Panc1 (cell line): ENCODE measurements at regions not wholly inside any gene's neighbourhood (a gene's known extent, or its start where the extent isn't known, plus 50 kb on each side); places are given as distances from the start of the nearest gene placed in this dataset.

Experiments
- ATAC-seq: fragments of 200-7000 bp; cut with Tn5 transposase; 2 replicates; pipeline ENCODE4 v1.9.1; 2020; ENCODE audit warnings: mild to moderate bottlenecking, moderate library complexity
- BruUV-seq: library from RNA; stranded (reverse); fragments of 400-500 nt; replicated peaks from 2 replicates; lab custom pipeline; 2021; lab: Mats Ljungman, UMichigan
- CTCF ChIA-PET: fragments of 300-600 bp; sonication (Branson Sonifier 250); formaldehyde crosslinking; loops from one replicate; lab custom pipeline; 2022; ENCODE audit warnings: antibody characterized with exemption; lab: Charles Lee
- POLR2A ChIA-PET: fragments of 300-600 bp; sonication (Branson Sonifier 250); formaldehyde crosslinking; loops from one replicate; lab custom pipeline; 2022; ENCODE audit warnings: antibody characterized with exemption; lab: Charles Lee
- DNase-seq: peaks from one replicate; pipeline ENCODE4 v3.0.0-alpha.2; 2010; ENCODE audit warnings: low read depth, low spot score
- H3K27ac ChIP-seq: 2 replicates; pipeline ENCODE4 v1.5.1; 2011; ENCODE audit warnings: mild to moderate bottlenecking, low read length, inconsistent platforms
- H3K27me3 ChIP-seq: fragments of 200-500 bp; sonication (Bioruptor generic); 2 replicates; pipeline ENCODE4 v1.6.0; 2014; ENCODE audit warnings: low read length, inconsistent platforms; ENCODE audit not compliant: control insufficient read depth, insufficient read depth
- H3K36me3 ChIP-seq: fragments of 200-500 bp; sonication (Bioruptor generic); 2 replicates; pipeline ENCODE4 v1.5.1; 2014; ENCODE audit warnings: inconsistent platforms, mild to moderate bottlenecking, low read length, moderate library complexity; ENCODE audit not compliant: control insufficient read depth, insufficient read depth
- H3K4me1 ChIP-seq: 2 replicates; pipeline ENCODE4 v1.5.1; 2011; ENCODE audit warnings: inconsistent platforms, mild to moderate bottlenecking, low read length, moderate library complexity; ENCODE audit not compliant: control insufficient read depth, insufficient read depth
- H3K4me3 ChIP-seq, 2 experiments: 2 replicates each; pipeline ENCODE4 v1.5.1; 2011 to 2012; ENCODE audit warnings: low read depth in 2 of 2, low read length in 2 of 2, mild to moderate bottlenecking in 2 of 2, inconsistent platforms in 1 of 2, moderate library complexity in 1 of 2
- H3K9me3 ChIP-seq: fragments of 200-500 bp; sonication (Bioruptor generic); 2 replicates; pipeline ENCODE4 v1.5.1; 2014; ENCODE audit warnings: low read depth, mild to moderate bottlenecking, inconsistent platforms, low read length, moderate library complexity; ENCODE audit not compliant: control insufficient read depth, insufficient read depth
- POLR2AphosphoS5 ChIP-seq: IDR thresholded peaks from 2 replicates; pipeline ENCODE4 v1.6.1; 2012; ENCODE audit warnings: mild to moderate bottlenecking, low read depth, low read length, moderate library complexity
- SIN3A ChIP-seq: IDR thresholded peaks from 2 replicates; pipeline ENCODE4 v1.6.1; 2012; ENCODE audit warnings: low read depth, mild to moderate bottlenecking, low read length, moderate library complexity, borderline replicate concordance; ENCODE audit not compliant: insufficient read depth
- TCF7L2 ChIP-seq: IDR thresholded peaks from 2 replicates; pipeline ENCODE4 v1.6.1; 2011; ENCODE audit warnings: mild to moderate bottlenecking, low read depth, low read length, inconsistent platforms
- in situ Hi-C: cut with HindIII; loops from 2 replicates; pipeline ENCODE4 v1.10.0; 2016; ENCODE audit warnings: low sequenced_read_pairs, low pct_unique_long_range_greater_than_20kb
- intact Hi-C: fragments of 100-400 bp; cut with micrococcal nuclease; formaldehyde crosslinking; loops from one replicate; pipeline ENCODE4 v1.10.0; 2022; ENCODE audit not compliant: unreplicated experiment
- TF ChIP-seq, protein P1 (sequence below), 2 experiments: IDR thresholded peaks; 2 replicates each; pipeline ENCODE4 v1.6.1; 2011 to 2012; ENCODE audit warnings: low read depth in 2 of 2, control low read depth in 1 of 2, low read length in 1 of 2, mild to moderate bottlenecking in 1 of 2, moderate library complexity in 1 of 2; ENCODE audit not compliant: insufficient read depth in 1 of 2
- TF ChIP-seq, protein P2 (sequence below): fragments of 450-650 bp; IDR thresholded peaks from 2 replicates; pipeline ENCODE4 v1.5.1; 2017; ENCODE audit warnings: mild to moderate bottlenecking

- BruUV-seq, result no TSS peak
These were observed 273.0 kb downstream of the RNF152 start for GRCh38 chr18:61619783-61620182.

GRCh38 chr18:61618816-61619215 is 274.0 kb downstream of the RNF152 start:
- intact Hi-C loops, result no loop called here
- POLR2A ChIA-PET, result interaction anchor here (0.7 kb wide), 1 partner anchor 489 kb away, joined by 4 read pairs; no protein-coding TSS in a partner anchor
- no TSS peak for BruUV-seq
- CTCF ChIA-PET, result no interaction called here
- Histone ChIP-seq H3K9me3 (no peaks in the 10 kb centered on the region), H3K4me1 (no peaks in the 10 kb centered on the region), H3K27ac (no peak overlapping the region), H3K27me3 (no peaks in the 10 kb centered on the region), H3K4me3 (no peak overlapping the region), H3K36me3 (no peaks in the 10 kb centered on the region)
- TF ChIP-seq, protein P1, sequence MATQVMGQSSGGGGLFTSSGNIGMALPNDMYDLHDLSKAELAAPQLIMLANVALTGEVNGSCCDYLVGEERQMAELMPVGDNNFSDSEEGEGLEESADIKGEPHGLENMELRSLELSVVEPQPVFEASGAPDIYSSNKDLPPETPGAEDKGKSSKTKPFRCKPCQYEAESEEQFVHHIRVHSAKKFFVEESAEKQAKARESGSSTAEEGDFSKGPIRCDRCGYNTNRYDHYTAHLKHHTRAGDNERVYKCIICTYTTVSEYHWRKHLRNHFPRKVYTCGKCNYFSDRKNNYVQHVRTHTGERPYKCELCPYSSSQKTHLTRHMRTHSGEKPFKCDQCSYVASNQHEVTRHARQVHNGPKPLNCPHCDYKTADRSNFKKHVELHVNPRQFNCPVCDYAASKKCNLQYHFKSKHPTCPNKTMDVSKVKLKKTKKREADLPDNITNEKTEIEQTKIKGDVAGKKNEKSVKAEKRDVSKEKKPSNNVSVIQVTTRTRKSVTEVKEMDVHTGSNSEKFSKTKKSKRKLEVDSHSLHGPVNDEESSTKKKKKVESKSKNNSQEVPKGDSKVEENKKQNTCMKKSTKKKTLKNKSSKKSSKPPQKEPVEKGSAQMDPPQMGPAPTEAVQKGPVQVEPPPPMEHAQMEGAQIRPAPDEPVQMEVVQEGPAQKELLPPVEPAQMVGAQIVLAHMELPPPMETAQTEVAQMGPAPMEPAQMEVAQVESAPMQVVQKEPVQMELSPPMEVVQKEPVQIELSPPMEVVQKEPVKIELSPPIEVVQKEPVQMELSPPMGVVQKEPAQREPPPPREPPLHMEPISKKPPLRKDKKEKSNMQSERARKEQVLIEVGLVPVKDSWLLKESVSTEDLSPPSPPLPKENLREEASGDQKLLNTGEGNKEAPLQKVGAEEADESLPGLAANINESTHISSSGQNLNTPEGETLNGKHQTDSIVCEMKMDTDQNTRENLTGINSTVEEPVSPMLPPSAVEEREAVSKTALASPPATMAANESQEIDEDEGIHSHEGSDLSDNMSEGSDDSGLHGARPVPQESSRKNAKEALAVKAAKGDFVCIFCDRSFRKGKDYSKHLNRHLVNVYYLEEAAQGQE (IDR thresholded peaks at IDR 0.05; ENCODE audit: insufficient read depth in 1 of 2, low read depth in 2 of 2, low read length in 1 of 2), result no peak
- in situ Hi-C loops, result no loop called here
- ATAC-seq, result no peak
- no peak for DNase-seq

More at GRCh38 chr18:61619783-61620182, 273.0 kb downstream of the RNF152 start:
- in situ Hi-C loops (no loop called here), intact Hi-C loops (no loop called here)
- Histone ChIP-seq H3K36me3 (no peaks in the 10 kb centered on the region), H3K4me3 (no peak overlapping the region), H3K4me1 (no peaks in the 10 kb centered on the region), H3K9me3 (no peaks in the 10 kb centered on the region), H3K27ac (no peak overlapping the region), H3K27me3 (no peaks in the 10 kb centered on the region)
- CTCF ChIA-PET, result interaction anchor here (0.6 kb wide), 1 partner anchor 227 kb away, joined by 5 read pairs; no protein-coding TSS in a partner anchor
- DNase-seq, result no peak
- POLR2A ChIA-PET, result no interaction called here
- ATAC-seq, result no peak
- TF ChIP-seq TCF7L2 (no peak), SIN3A (no peak), POLR2AphosphoS5 (no peak)
- TF ChIP-seq, protein P2, sequence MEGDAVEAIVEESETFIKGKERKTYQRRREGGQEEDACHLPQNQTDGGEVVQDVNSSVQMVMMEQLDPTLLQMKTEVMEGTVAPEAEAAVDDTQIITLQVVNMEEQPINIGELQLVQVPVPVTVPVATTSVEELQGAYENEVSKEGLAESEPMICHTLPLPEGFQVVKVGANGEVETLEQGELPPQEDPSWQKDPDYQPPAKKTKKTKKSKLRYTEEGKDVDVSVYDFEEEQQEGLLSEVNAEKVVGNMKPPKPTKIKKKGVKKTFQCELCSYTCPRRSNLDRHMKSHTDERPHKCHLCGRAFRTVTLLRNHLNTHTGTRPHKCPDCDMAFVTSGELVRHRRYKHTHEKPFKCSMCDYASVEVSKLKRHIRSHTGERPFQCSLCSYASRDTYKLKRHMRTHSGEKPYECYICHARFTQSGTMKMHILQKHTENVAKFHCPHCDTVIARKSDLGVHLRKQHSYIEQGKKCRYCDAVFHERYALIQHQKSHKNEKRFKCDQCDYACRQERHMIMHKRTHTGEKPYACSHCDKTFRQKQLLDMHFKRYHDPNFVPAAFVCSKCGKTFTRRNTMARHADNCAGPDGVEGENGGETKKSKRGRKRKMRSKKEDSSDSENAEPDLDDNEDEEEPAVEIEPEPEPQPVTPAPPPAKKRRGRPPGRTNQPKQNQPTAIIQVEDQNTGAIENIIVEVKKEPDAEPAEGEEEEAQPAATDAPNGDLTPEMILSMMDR, result no peak
- TF ChIP-seq, protein P1 (IDR thresholded peaks at IDR 0.05; ENCODE audit: insufficient read depth in 1 of 2, low read depth in 2 of 2, low read length in 1 of 2), result no peak
